Chondrocyte (in vitro differentiated cells): ENCODE measurements at regions not wholly inside any gene's neighbourhood (a gene's known extent, or its start where the extent isn't known, plus 50 kb on each side); places are given as distances from the start of the nearest gene placed in this dataset.

Source experiments
- DNase-seq: peaks from one replicate; pipeline ENCODE4 v3.0.0; 2021; ENCODE audit warnings: mixed read lengths, low spot score
- H3K27ac Mint-ChIP-seq: one replicate; pipeline ENCODE4 v1.8.0; 2021; ENCODE audit warnings: mild to moderate bottlenecking, moderate library complexity, mixed read lengths; ENCODE audit not compliant: unreplicated experiment
- H3K27me3 Mint-ChIP-seq: 2 replicates; pipeline ENCODE4 v1.8.0; 2021; ENCODE audit warnings: low read depth, mixed read lengths
- H3K36me3 Mint-ChIP-seq: 2 replicates; pipeline ENCODE4 v1.8.0; 2021; ENCODE audit warnings: low read depth, mixed read lengths
- H3K4me1 Mint-ChIP-seq: 2 replicates; pipeline ENCODE4 v1.8.0; 2021; ENCODE audit warnings: low read depth, mild to moderate bottlenecking, mixed read lengths
- H3K4me3 Mint-ChIP-seq: one replicate; pipeline ENCODE4 v1.8.0; 2021; ENCODE audit warnings: mild to moderate bottlenecking, moderate library complexity, mixed read lengths; ENCODE audit not compliant: unreplicated experiment
- H3K9me3 Mint-ChIP-seq: 2 replicates; pipeline ENCODE4 v1.8.0; 2021; ENCODE audit warnings: low read depth, mixed read lengths
- CTCF ChIP-seq: fragments of 200-600 bp; sonication (generic); IDR thresholded peaks from 2 replicates; pipeline ENCODE4 v1.5.0; 2021; ENCODE audit warnings: antibody characterized with exemption, mild to moderate bottlenecking, moderate library complexity

- Mint-ChIP-seq H3K4me1 (no peaks in the 10 kb centered on the region), H3K27ac (no peak overlapping the region), H3K9me3 (no peaks in the 10 kb centered on the region), H3K36me3 (no peaks in the 10 kb centered on the region), H3K4me3 (no peak overlapping the region), H3K27me3 (no peaks in the 10 kb centered on the region)
- TF ChIP-seq CTCF, result no peak
- no peak for DNase-seq
These were observed 142.2 kb downstream of the FAM47A start for GRCh38 chrX:33989936-33990335.

GRCh38 chrX:33987458-33987857 is 144.7 kb downstream of the FAM47A start:
- Mint-ChIP-seq H3K9me3 (no peaks in the 10 kb centered on the region), H3K36me3 (no peaks in the 10 kb centered on the region), H3K27me3 (no peaks in the 10 kb centered on the region), H3K4me3 (no peak overlapping the region), H3K4me1 (no peaks in the 10 kb centered on the region), H3K27ac (no peak overlapping the region)
- no peak for TF ChIP-seq CTCF
- no peak for DNase-seq

- Mint-ChIP-seq H3K27me3 (no peaks in the 10 kb centered on the region), H3K4me1 (no peaks in the 10 kb centered on the region), H3K4me3 (no peak overlapping the region), H3K9me3 (peaks cover 9% of the 10 kb centered on the region), H3K27ac (no peak overlapping the region), H3K36me3 (no peaks in the 10 kb centered on the region)
- TF ChIP-seq CTCF, result no peak
- DNase-seq, result peak; percentile 69
These were observed 157.4 kb downstream of the FAM47A start for GRCh38 chrX:33974676-33975075.

- Mint-ChIP-seq H3K4me1 (no peaks in the 10 kb centered on the region), H3K36me3 (no peaks in the 10 kb centered on the region), H3K4me3 (no peak overlapping the region), H3K9me3 (peaks cover 3% of the 10 kb centered on the region), H3K27me3 (no peaks in the 10 kb centered on the region), H3K27ac (no peak overlapping the region)
- no peak for TF ChIP-seq CTCF
- no peak for DNase-seq
These were observed 161.8 kb downstream of the FAM47A start for GRCh38 chrX:33970028-33970967.

- Mint-ChIP-seq H3K4me1 (no peaks in the 10 kb centered on the region), H3K27ac (no peak overlapping the region), H3K4me3 (no peak overlapping the region), H3K9me3 (peaks cover 3% of the 10 kb centered on the region), H3K27me3 (peaks cover 3% of the 10 kb centered on the region), H3K36me3 (no peaks in the 10 kb centered on the region)
- DNase-seq, result peak; percentile 60
- TF ChIP-seq CTCF, result no peak
These were observed 163.0 kb downstream of the FAM47A start for GRCh38 chrX:33969105-33969504.
